MG63 (cell line): ENCODE measurements at regions not wholly inside any gene's neighbourhood (a gene's known extent, or its start where the extent isn't known, plus 50 kb on each side); places are given as distances from the start of the nearest gene placed in this dataset.

ENCODE experiments used
- DNase-seq: peaks from one replicate; pipeline ENCODE4 v3.0.0-alpha.2; 2020
- H3K27me3 ChIP-seq: fragments of 250-450 bp; sonication (Bioruptor Pico); 2 replicates; pipeline ENCODE4 v1.5.1; 2020; ENCODE audit warnings: mild to moderate bottlenecking, moderate library complexity
- H3K36me3 ChIP-seq: fragments of 250-450 bp; sonication (Bioruptor Pico); 2 replicates; pipeline ENCODE4 v1.5.1; 2020; ENCODE audit warnings: mild to moderate bottlenecking, moderate library complexity
- H3K4me3 ChIP-seq: fragments of 250-450 bp; sonication (Bioruptor Pico); 2 replicates; pipeline ENCODE4 v1.5.1; 2020; ENCODE audit warnings: mild to moderate bottlenecking, moderate library complexity
- H3K9me3 ChIP-seq: fragments of 250-450 bp; sonication (Bioruptor Pico); 2 replicates; pipeline ENCODE4 v1.5.1; 2020; ENCODE audit warnings: mild to moderate bottlenecking, moderate library complexity

DNA sequence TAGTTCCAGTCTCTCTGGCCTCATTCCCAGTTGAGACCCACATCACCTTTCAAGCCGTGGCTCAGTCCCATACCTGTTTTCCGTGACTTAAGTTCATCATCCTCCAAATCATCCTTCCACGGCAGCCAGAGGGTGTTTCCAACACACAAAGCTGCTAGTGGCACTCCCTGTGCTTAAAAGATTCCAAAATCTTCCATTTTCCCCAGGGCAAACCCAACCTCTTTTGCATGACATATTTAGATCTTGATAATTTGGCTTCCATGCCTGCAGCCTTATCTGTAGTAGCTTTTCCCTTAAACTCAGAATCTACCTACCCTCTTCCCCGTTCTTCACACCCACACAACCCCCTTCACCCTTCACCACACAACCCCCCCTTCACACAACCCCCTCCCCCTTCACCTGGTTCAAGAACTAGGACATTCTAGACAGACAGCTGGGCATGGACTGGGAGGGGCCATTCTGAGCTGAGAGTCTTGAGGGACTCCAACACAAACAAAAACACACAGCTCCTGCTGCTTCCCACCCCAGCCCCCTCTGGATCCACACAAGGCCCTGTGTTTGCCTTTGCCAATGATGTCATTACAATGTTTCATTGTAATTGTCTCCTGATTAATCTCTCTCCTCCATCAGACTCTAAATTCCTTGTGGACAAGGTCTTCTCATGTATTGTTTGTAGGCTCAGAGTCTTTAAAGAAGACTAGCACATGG lies 268.2 kb downstream of the SH3GL2 start:
- no peaks in the 10 kb centered on the region for H3K9me3 ChIP-seq
- H3K27me3 ChIP-seq = no peaks in the 10 kb centered on the region
- no peak overlapping the region for H3K4me3 ChIP-seq
- DNase-seq = no peak
- no peaks in the 10 kb centered on the region for H3K36me3 ChIP-seq

DNA sequence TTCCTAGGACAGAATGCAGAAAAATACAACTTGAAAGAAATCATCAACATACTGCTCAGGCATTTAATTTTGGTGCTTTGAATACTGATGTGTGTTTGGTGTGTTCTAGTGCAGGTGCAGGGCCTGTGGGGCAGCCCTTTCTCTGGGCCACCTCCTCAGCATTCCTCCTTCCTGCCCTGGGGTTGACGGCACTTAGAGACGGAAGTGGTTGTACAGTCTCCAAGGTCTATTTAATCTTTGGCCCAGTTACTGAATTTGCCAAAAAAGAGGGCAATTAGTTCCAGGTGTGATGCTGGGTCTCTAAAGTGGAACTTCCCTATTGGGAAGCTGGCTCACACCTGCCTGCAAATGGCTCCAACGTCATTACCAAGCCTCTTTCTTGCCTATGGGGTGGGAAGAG lies 269.0 kb downstream of the SH3GL2 start:
- Histone ChIP-seq H3K27me3 (no peaks in the 10 kb centered on the region), H3K9me3 (no peaks in the 10 kb centered on the region), H3K36me3 (no peaks in the 10 kb centered on the region), H3K4me3 (no peak overlapping the region)
- no peak for DNase-seq

DNA sequence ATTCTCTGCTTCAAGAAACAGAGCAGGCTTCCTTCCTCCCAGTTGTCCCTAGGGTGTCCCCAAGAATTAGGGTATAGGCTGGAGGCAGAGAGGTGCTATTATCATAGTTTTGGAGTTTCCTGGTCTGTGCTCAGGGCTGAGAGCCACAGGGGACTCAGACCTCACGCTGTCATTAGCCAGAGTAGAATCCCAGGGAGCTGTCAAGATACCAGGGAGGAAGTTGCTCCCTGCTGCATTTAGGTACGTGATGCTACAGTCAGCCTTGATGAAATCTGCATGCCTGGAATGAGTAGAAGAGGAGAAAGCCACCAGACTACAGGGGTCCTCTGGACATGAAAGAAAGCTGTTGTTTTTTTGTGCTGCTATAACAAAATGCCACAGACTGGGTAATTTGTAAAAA lies 273.2 kb downstream of the SH3GL2 start:
- no peak overlapping the region for H3K4me3 ChIP-seq
- H3K9me3 ChIP-seq = no peaks in the 10 kb centered on the region
- no peak for DNase-seq
- H3K27me3 ChIP-seq = peaks cover 8% of the 10 kb centered on the region
- no peaks in the 10 kb centered on the region for H3K36me3 ChIP-seq

DNA sequence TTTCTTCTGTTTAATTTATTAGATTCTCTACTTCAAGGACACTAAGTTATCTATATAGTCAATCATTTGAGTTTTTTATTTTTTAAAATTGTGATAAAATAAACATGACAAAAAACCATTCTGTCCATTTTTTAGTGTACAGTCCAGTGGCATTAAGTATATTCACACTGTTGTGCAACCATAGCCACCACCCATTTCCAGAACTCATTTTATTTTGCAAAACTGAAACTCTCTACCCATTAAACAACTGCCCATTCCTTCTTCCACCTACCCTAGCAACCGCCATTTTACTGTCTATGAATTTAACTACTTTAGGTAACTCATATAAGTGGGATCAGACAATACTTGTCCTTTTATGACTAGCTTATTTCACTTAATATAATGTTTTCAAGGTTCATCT lies 275.6 kb downstream of the SH3GL2 start:
- Histone ChIP-seq H3K36me3 (no peaks in the 10 kb centered on the region), H3K9me3 (no peaks in the 10 kb centered on the region), H3K27me3 (peaks cover 8% of the 10 kb centered on the region), H3K4me3 (no peak overlapping the region)
- no peak for DNase-seq

DNA sequence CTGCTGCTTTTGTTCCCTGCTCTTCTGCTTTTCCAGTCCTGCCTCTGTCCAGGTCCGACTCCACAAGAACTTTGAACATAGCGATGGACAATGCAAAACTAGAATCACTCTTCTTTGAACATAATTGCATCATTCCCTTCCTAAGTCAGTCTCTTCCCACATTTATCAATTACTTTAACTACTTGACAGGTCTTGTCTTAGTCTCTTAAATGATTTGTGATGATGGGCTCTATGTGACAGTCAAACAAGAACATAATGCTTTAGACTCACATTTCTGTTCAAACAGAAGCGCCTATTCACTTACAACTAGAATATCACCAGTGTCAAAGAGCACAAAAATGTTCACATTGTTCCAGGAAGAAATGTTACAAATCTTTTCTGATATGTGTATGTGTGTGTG lies 278.1 kb downstream of the SH3GL2 start:
- Histone ChIP-seq H3K27me3 (peaks cover 8% of the 10 kb centered on the region), H3K9me3 (no peaks in the 10 kb centered on the region), H3K4me3 (no peak overlapping the region), H3K36me3 (no peaks in the 10 kb centered on the region)
- no peak for DNase-seq

DNA sequence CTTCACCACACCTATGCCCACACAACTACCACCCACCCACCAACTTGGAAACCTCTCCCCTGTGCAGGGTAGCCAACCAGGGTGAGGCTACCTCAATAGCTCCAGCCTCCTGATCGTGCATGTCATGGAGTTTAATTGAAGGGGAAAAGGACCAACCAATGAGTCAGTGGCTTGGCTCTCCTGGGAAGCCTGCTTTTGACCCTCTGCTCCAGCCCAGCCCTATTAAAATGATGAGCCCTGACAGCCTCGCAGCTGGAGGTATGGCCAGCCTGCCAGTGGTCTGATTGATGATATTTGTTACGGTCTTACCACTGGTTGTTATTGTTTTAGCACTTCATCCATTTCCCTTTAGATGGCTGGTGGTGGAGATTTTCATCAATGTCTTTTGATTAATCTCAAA lies 280.4 kb downstream of the SH3GL2 start:
- Histone ChIP-seq H3K9me3 (no peaks in the 10 kb centered on the region), H3K36me3 (no peaks in the 10 kb centered on the region), H3K27me3 (peaks cover 8% of the 10 kb centered on the region), H3K4me3 (no peak overlapping the region)
- DNase-seq = no peak

DNA sequence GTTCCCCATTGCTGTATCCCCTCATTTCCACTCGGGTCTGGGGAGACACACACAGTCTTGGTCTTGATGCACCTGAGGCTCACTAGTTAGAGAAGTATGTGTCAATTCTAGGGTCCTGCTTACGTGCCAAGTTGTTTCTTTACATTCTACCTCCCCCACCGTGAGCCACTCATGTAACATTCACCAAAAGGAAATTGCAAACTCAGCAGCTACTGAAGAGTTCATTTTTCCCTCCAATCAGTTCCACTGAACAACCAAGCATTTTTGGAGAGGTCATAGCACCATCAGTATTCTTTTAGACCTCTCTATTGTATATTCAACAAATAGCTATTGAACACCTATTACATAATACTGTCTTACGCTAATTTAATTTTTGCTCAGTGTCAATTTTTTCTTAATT lies 281.1 kb downstream of the SH3GL2 start:
- no peaks in the 10 kb centered on the region for H3K36me3 ChIP-seq
- H3K27me3 ChIP-seq = peaks cover 6% of the 10 kb centered on the region
- H3K9me3 ChIP-seq = no peaks in the 10 kb centered on the region
- no peak overlapping the region for H3K4me3 ChIP-seq
- DNase-seq = no peak

DNA sequence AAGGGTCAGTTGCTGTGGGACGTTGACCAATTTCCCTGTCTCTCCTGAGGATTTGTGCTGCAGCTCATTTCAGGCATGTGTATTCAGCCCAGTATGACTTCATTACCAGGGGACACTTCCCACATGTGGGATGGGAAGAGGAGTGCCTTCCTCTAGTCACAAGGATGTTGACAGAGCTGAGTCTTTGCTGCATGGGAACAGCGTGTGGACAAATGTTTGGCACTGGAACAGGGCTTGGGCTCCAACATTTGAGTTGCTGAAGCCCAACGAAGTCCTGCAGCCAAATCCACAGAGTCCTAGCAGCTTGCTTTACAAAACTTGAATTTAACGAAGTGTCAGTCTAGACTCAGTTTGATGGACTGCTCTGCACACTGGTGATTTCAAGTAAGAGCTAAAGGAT lies 283.2 kb downstream of the SH3GL2 start:
- H3K27me3 ChIP-seq = no peaks in the 10 kb centered on the region; the same call in 1 of the 2 replicates
- no peaks in the 10 kb centered on the region for H3K9me3 ChIP-seq
- H3K4me3 ChIP-seq = no peak overlapping the region
- H3K36me3 ChIP-seq = no peaks in the 10 kb centered on the region
- DNase-seq = no peak

DNA sequence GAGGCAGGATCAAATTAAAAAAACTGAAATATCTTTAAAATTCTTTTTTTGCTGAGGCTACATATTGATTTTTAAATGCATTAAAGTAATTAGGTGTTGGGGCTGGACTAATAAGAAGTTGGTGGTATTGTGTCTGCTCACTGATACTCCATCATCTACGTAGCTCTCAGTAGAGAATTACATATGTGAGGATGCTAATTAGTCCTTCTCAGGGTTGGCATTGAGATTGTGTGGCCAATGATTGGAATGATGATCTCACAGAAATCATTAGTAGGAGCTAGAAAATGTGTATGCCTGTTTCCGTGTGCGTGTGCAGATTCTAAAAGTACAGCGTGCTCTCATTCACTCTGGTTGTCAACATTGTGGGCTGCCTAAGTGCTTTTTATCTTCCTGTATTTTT lies 283.8 kb downstream of the SH3GL2 start:
- Histone ChIP-seq H3K27me3 (no peaks in the 10 kb centered on the region; the same call in 1 of the 2 replicates), H3K9me3 (no peaks in the 10 kb centered on the region), H3K36me3 (no peaks in the 10 kb centered on the region), H3K4me3 (no peak overlapping the region)
- no peak for DNase-seq

DNA sequence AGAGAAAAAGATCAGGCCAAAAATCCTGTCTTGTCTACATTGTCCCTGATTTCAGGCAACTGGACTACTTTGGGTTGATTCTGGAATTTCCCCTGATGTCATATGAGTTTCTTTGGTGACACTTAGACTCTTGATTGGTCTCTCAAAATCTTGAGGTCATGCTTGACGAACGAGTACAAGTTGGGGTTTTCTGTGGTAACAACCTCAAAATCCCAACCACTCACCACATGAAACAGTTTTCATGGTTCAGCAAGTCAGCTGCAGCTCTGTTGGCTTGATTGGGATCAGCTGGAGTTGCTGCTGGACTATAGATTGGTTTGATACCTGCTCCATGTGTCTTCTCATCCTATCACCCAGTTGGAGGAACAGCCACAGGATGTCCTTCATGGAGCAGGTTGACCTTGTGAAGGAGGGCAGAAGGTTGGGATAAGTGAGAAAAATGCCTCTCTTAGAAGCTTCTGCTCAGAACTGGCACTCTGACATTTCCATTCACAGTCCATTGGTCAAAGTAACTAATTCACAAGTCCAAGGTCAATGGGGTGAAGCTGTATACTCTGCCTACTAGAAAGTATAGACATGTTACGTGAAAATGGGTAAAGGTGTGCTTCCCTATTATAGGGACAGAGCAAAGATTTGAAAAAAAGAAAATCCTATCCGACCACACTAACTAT lies 284.5 kb downstream of the SH3GL2 start:
- Histone ChIP-seq H3K27me3 (no peaks in the 10 kb centered on the region; the same call in 1 of the 2 replicates), H3K36me3 (no peaks in the 10 kb centered on the region), H3K4me3 (no peak overlapping the region), H3K9me3 (no peaks in the 10 kb centered on the region)
- DNase-seq = no peak

DNA sequence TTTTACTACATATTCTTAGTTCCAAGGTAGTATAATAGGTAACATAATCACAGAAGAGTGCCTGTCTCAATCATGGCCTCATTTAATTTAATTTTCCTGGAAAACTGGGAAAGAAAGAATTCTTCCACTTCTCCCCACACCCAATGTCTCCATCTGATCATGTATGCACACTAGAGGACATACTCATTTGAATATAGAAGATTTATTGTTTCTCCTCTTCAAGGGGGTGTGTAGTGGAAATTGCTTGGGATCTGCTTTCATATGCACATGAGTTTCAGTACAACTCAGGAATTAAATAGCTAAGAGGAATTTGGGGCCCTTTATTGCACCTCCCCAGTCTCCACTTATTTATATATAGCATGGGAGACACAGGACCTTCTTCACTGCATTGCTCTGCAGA lies 285.1 kb downstream of the SH3GL2 start:
- no peaks in the 10 kb centered on the region for H3K9me3 ChIP-seq

DNA sequence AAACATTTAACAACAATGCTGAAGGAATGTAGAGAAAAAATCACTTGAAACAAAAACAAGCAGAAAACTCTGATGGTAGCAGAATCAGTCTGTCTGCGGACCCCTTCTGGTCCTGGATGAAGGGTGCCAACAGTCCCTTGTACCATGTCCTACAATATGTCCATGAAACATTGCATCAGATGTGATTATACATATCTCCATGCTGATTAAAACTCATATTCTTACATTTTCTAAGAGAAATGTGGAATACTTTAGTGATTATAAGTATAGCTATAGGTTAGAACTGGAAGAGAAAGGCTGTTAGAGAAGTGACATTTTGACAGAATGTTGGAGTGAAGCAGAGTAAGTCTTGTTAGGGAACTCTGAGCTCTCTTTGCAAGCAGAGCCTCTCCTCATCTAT lies 286.1 kb downstream of the SH3GL2 start:
- Histone ChIP-seq H3K27me3 (no peaks in the 10 kb centered on the region; the same call in 1 of the 2 replicates), H3K36me3 (no peaks in the 10 kb centered on the region), H3K9me3 (no peaks in the 10 kb centered on the region), H3K4me3 (no peak overlapping the region)
- no peak for DNase-seq

More for the DNA sequence above, 285.1 kb downstream of the SH3GL2 start:
- no peak for DNase-seq
- Histone ChIP-seq H3K4me3 (no peak overlapping the region), H3K27me3 (no peaks in the 10 kb centered on the region; the same call in 1 of the 2 replicates), H3K36me3 (no peaks in the 10 kb centered on the region)

DNA sequence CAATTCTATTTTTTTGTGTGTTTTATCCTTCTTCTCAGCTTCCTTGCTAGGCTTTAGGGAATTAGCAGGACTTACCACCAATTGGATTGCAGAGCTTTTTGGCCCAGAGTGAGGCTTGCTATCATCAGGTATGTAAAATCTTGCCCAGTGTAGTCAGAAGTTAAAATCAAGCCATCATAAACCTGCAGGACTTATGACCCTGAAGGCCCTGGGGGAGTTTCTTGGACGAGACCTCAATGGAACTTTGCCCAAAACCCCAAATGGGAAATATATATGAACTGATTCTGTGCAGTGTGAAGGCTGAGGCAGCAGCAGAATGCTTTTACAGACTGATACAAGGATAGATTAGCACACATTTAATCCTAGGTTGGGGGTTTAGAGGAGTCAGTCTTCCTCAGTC lies 287.0 kb downstream of the SH3GL2 start:
- Histone ChIP-seq H3K36me3 (no peaks in the 10 kb centered on the region), H3K9me3 (no peaks in the 10 kb centered on the region), H3K4me3 (no peak overlapping the region), H3K27me3 (no peaks in the 10 kb centered on the region; the same call in 1 of the 2 replicates)
- DNase-seq = no peak

DNA sequence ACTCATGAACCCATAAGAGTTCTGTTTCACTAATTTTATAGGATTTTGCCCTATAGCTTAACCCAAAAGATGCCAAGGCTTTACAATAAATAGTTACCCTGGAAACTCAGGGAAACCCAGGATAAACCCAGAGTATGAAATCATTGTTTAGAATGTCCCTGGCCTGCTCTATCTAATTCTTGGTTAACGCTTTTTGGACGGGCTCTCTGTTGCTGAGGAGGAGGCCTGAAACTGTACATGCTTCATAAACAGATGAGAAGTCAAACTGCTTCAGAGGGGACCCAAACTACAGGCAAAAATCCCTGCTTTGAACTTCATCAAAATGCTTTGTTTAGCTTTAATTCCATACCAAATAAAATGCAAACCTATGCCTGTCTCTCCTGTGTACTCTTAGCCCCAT lies 291.9 kb downstream of the SH3GL2 start:
- Histone ChIP-seq H3K36me3 (no peaks in the 10 kb centered on the region), H3K4me3 (no peak overlapping the region), H3K9me3 (no peaks in the 10 kb centered on the region), H3K27me3 (no peaks in the 10 kb centered on the region)
- no peak for DNase-seq

DNA sequence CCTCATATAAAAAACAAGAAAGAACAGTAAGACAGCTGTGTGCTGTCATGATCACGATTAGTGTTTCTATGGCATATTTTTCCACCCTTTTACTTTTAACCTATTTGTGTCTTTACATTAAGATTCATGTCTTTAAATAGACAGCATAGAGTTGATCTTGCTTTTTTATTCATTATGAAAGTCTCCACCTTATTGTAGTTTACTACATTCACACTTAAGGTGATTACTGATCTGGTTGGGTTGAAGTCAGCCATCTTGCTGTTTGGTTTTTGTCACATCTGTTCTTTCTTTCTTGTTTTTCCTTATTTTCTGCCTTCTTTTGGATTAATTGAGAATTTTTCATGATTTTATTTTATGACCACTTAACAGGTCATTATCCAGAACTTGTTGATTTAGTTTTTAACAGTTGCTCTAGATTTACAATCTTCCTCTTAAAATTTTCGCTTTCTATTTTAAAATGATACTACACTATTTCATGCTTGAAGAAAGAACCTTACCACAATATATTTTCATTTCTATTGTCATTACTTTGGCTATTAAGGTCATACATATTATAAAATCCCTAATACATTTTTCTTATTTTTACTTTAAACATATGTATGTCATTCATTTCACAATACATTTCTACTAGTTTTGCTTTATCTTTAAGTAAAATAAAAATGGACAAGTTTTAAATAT lies 292.5 kb downstream of the SH3GL2 start:
- Histone ChIP-seq H3K9me3 (no peaks in the 10 kb centered on the region), H3K27me3 (no peaks in the 10 kb centered on the region), H3K36me3 (no peaks in the 10 kb centered on the region), H3K4me3 (no peak overlapping the region)
- no peak for DNase-seq

DNA sequence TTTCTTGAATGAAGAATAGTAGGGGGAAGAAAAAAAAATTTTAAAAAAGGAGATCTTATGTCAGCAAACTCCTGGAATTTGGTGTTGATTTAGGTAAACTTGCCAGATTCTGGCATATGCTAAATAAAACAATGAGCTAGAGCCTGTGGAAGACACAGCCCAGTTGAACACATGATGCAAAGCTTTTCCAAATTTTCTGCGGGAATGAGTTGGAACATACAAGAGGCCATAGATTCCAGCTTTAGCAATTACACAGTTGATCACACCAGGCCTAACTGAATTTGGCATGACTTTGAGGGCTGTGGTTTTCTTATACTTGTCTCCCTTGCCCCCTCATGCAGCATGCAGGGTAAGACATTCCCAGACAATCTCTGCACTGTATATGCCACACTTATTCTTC lies 297.0 kb downstream of the SH3GL2 start:
- Histone ChIP-seq H3K36me3 (no peaks in the 10 kb centered on the region), H3K27me3 (no peaks in the 10 kb centered on the region), H3K9me3 (no peaks in the 10 kb centered on the region), H3K4me3 (no peak overlapping the region)
- no peak for DNase-seq

DNA sequence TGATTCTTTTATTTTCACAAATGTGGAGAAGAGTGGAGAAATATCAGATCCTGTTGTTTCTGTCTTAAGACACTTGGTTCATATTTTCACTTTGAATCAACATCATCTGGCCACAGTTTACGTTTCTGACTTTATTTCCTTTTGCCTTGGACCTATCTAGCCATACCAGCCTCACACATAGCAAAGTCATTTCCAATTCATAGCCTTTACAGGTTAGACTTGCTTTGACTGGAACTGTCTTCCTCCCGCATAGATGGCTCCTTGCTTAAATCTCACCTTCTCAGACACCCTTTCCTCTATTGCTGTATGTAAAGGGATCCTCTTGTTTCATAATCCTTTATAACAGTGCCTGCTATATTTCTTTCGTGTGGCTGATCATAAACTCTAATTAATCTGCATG lies 297.8 kb downstream of the SH3GL2 start:
- no peak for DNase-seq
- no peak overlapping the region for H3K4me3 ChIP-seq
- H3K27me3 ChIP-seq = no peaks in the 10 kb centered on the region
- H3K9me3 ChIP-seq = no peaks in the 10 kb centered on the region
- H3K36me3 ChIP-seq = no peaks in the 10 kb centered on the region
